B cell (primary cell): ENCODE measurements at regions not wholly inside any gene's neighbourhood (a gene's known extent, or its start where the extent isn't known, plus 50 kb on each side); places are given as distances from the start of the nearest gene placed in this dataset.

ENCODE experiments used
- ATAC-seq: fragments of 200-7000 bp; cut with Tn5 transposase; one replicate; pipeline ENCODE4 v1.10.0; 2021; ENCODE audit warnings: low read depth, mild to moderate bottlenecking, moderate number of reproducible peaks, moderate library complexity
- CTCF ChIA-PET: fragments of 350-600 bp; sonication (Branson Sonifier 250); formaldehyde crosslinking; loops from one replicate; lab custom pipeline; 2021; ENCODE audit warnings: antibody characterized with exemption, inconsistent platforms; lab: Charles Lee
- POLR2A ChIA-PET: fragments of 350-600 bp; sonication (Branson Sonifier 250); formaldehyde crosslinking; loops from one replicate; lab custom pipeline; 2021; ENCODE audit warnings: antibody characterized with exemption; lab: Charles Lee
- DNase-seq: peaks from one replicate; pipeline ENCODE4 v3.0.0; 2013
- H2AFZ ChIP-seq: 2 replicates; pipeline ENCODE4 v1.6.1; 2012; ENCODE audit warnings: mild to moderate bottlenecking, low read depth, low read length; ENCODE audit not compliant: insufficient read depth, poor library complexity, severe bottlenecking
- H3K27ac ChIP-seq, 2 donors: 1 replicate in 1 of 2; 2 replicates in 1 of 2; pipeline ENCODE4 v1.5.1; 2012 to 2013; ENCODE audit warnings: low read length in 2 of 2, mild to moderate bottlenecking in 2 of 2, moderate library complexity in 1 of 2
- H3K27me3 ChIP-seq, 4 experiments: fragments of 200-600 bp in 1 of 4; sonication (generic) in 1 of 4; replicated peaks in 1 of 4; 1 replicate in 2 of 4; 2 replicates in 2 of 4; pipeline versions ENCODE4 v1.6.1 to v1.7.0; 2013 to 2016; ENCODE audit warnings: low read length in 3 of 4, mild to moderate bottlenecking in 2 of 4, mixed read lengths in 1 of 4, moderate library complexity in 1 of 4; ENCODE audit not compliant: insufficient read depth in 4 of 4, control insufficient read depth in 3 of 4; ENCODE audit errors: control extremely low read depth in 1 of 4
- H3K36me3 ChIP-seq, 2 experiments: replicated peaks in 1 of 2; 1 replicate in 1 of 2; 2 replicates in 1 of 2; pipeline versions ENCODE4 v1.6.1 to v1.7.1; 2013; ENCODE audit warnings: low read length in 1 of 2; ENCODE audit not compliant: insufficient read depth in 2 of 2, control insufficient read depth in 1 of 2; ENCODE audit errors: control extremely low read depth in 1 of 2, extremely low read depth in 1 of 2
- H3K4me1 ChIP-seq, 2 donors: fragments of 200-600 bp in 1 of 2; sonication (generic) in 1 of 2; 1 replicate in 1 of 2; 2 replicates in 1 of 2; pipeline versions ENCODE4 v1.5.1 to v1.6.1; 2013 to 2017; ENCODE audit warnings: low read length in 2 of 2; ENCODE audit not compliant: control insufficient read depth in 2 of 2, insufficient read depth in 2 of 2
- H3K4me2 ChIP-seq: replicated peaks from 2 replicates; pipeline ENCODE3; 2012; ENCODE audit warnings: mild to moderate bottlenecking, low read depth, low read length; ENCODE audit not compliant: poor library complexity, severe bottlenecking
- H3K4me3 ChIP-seq, 5 experiments: fragments of 200-600 bp in 1 of 5; sonication (generic) in 1 of 5; 1 replicate in 3 of 5; 2 replicates in 2 of 5; pipeline versions ENCODE4 v1.5.1 to v1.7.0; 2011 to 2016; ENCODE audit warnings: low read length in 4 of 5, mild to moderate bottlenecking in 4 of 5, low read depth in 2 of 5, control low read depth in 1 of 5, moderate library complexity in 1 of 5; ENCODE audit not compliant: insufficient read depth in 1 of 5; ENCODE audit errors: control extremely low read depth in 1 of 5, extremely low read depth in 1 of 5
- H3K79me2 ChIP-seq: fragments of 200-600 bp; sonication (generic); one replicate; pipeline ENCODE4 v1.6.0; 2016; ENCODE audit warnings: low read length; ENCODE audit not compliant: control insufficient read depth, insufficient read depth
- H3K9ac ChIP-seq: fragments of 200-600 bp; sonication (generic); 2 replicates; pipeline ENCODE4 v1.6.1; 2017; ENCODE audit warnings: mild to moderate bottlenecking, low read length, moderate library complexity
- H3K9me3 ChIP-seq, 3 donors: one replicate each; pipeline versions ENCODE4 v1.6.1 to v1.7.1; 2013; ENCODE audit warnings: low read length in 2 of 3; ENCODE audit not compliant: control insufficient read depth in 2 of 3, insufficient read depth in 1 of 3; ENCODE audit errors: control extremely low read depth in 1 of 3
- H4K20me1 ChIP-seq: 2 replicates; pipeline ENCODE4 v1.6.0; 2012; ENCODE audit warnings: mild to moderate bottlenecking, low read length; ENCODE audit not compliant: insufficient read depth, control insufficient read depth, poor library complexity, severe bottlenecking
- H3K27ac Mint-ChIP-seq: one replicate; pipeline ENCODE4 v1.8.0; 2021; ENCODE audit warnings: mixed read lengths
- H3K27me3 Mint-ChIP-seq: one replicate; pipeline ENCODE4 v1.8.0; 2021; ENCODE audit warnings: mixed read lengths
- H3K4me1 Mint-ChIP-seq: one replicate; pipeline ENCODE4 v1.8.0; 2021; ENCODE audit warnings: mixed read lengths
- H3K4me3 Mint-ChIP-seq: one replicate; pipeline ENCODE4 v1.8.0; 2021; ENCODE audit warnings: mixed read lengths
- H3K9me3 Mint-ChIP-seq: one replicate; pipeline ENCODE4 v1.8.0; 2022; ENCODE audit warnings: mixed read lengths; ENCODE audit not compliant: insufficient read depth
- CTCF ChIP-seq: fragments of 200-600 bp; IDR thresholded peaks from one replicate; pipeline ENCODE4 v1.8.0; 2022; ENCODE audit warnings: antibody characterized with exemption, mild to moderate bottlenecking
- EZH2 ChIP-seq: IDR thresholded peaks from 2 replicates; pipeline ENCODE4 v1.6.1; 2012; ENCODE audit warnings: borderline replicate concordance, low read depth, mild to moderate bottlenecking, moderate library complexity, low read length; ENCODE audit not compliant: insufficient read depth, poor library complexity, severe bottlenecking
- WGBS: methylation state at CpG from one replicate; pipeline ENCODE4 v1.1.5; 2013; ENCODE audit warnings: missing lambda C conversion rate; ENCODE audit not compliant: insufficient coverage; 5-methylcytosine and 5-hydroxymethylcytosine counted together
- intact Hi-C: fragments of 100-400 bp; cut with micrococcal nuclease; formaldehyde crosslinking; loops from one replicate; pipeline ENCODE4 v1.10.0; 2022

DNA sequence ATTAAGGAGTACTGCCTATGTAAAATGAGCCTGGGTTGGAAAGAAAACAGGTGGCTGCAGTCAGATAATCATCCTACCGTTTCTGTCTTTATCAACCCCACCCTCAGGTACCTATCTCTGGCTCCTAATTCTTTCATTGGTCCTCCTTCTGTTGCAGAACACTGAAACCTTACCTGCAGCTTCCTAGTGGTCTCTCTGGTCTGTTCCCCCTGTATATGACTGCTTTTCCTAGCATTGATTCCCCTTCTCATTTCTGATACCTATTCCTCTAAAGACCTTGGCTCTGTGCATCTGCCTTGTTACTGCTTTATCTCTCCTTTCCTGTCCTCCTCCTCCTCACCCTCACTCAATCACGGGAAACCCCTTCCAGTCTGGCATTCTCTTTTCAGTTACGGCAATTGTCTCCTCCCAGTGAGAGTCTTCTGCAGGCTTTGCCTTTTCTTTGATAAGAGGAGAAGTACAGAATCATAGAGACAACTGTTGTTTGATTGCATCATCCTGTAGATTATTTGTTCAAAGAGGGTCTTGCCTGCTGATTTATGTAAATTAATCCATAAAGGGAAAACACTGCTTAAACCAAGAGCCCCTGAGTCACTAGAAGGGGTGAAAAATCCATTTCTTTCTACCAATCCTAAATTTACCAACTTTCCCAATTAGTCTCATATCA lies 301.2 kb downstream of the AASDHPPT start:
- Histone ChIP-seq H3K4me3 (no peak overlapping the region), H3K9me3 (no peaks in the 10 kb centered on the region), H3K27ac (no peak overlapping the region), H3K27me3 (no peaks in the 10 kb centered on the region), H3K36me3 (no peaks in the 10 kb centered on the region), H3K79me2 (no peaks in the 10 kb centered on the region), H3K9ac (no peak overlapping the region), H3K4me2 (no peak overlapping the region), H3K4me1 (no peaks in the 10 kb centered on the region), H2AFZ (no peak overlapping the region), H4K20me1 (no peaks in the 10 kb centered on the region)
- POLR2A ChIA-PET, result no interaction called here
- Mint-ChIP-seq H3K4me3 (no peak overlapping the region), H3K27ac (no peak overlapping the region), H3K4me1 (no peaks in the 10 kb centered on the region), H3K27me3 (no peaks in the 10 kb centered on the region), H3K9me3 (peaks cover 4% of the 10 kb centered on the region)
- TF ChIP-seq CTCF (no peak), EZH2 (no peak)
- no peak for DNase-seq
- CTCF ChIA-PET, result no interaction called here
- no peak for ATAC-seq
- intact Hi-C loops, result no loop called here
- WGBS, result 80% methylated on average over 1 of the region's 3 CpGs

GRCh38 chr11:106379265-106379664 lies 301.8 kb downstream of the AASDHPPT start:
- TF ChIP-seq EZH2, result no peak
- no peak for TF ChIP-seq CTCF
- WGBS, result no CpG with 5 or more reads among the region's 2 CpGs
- no peaks in the 10 kb centered on the region for H3K9me3 ChIP-seq
- peaks cover 4% of the 10 kb centered on the region for H3K9me3 Mint-ChIP-seq
- no peak overlapping the region for H3K4me3 ChIP-seq
- H2AFZ ChIP-seq, result no peak overlapping the region
- H3K36me3 ChIP-seq, result no peaks in the 10 kb centered on the region
- ChIA-PET CTCF (no interaction called here), POLR2A (no interaction called here)
- intact Hi-C loops, result no loop called here
- no peaks in the 10 kb centered on the region for H4K20me1 ChIP-seq
- H3K4me1 Mint-ChIP-seq, result no peaks in the 10 kb centered on the region
- DNase-seq (no peak), ATAC-seq (no peak)
- no peak overlapping the region for H3K27ac Mint-ChIP-seq
- H3K4me2 ChIP-seq, result no peak overlapping the region
- H3K4me1 ChIP-seq, result no peaks in the 10 kb centered on the region
- H3K27me3 ChIP-seq, result no peaks in the 10 kb centered on the region
- no peak overlapping the region for H3K27ac ChIP-seq
- no peak overlapping the region for H3K9ac ChIP-seq
- no peaks in the 10 kb centered on the region for H3K27me3 Mint-ChIP-seq
- no peaks in the 10 kb centered on the region for H3K79me2 ChIP-seq
- no peak overlapping the region for H3K4me3 Mint-ChIP-seq
